BJ (cell line): ENCODE measurements at regions not wholly inside any gene's neighbourhood (a gene's known extent, or its start where the extent isn't known, plus 50 kb on each side); places are given as distances from the start of the nearest gene placed in this dataset.

Experiments
- CTCF ChIA-PET: fragments of 350-600 bp; formaldehyde crosslinking; extraction: SDS; loops from one replicate; lab custom pipeline; 2021; ENCODE audit warnings: antibody characterized with exemption, inconsistent platforms; lab: Yijun Ruan, JAX
- POLR2A ChIA-PET: fragments of 300-600 bp; sonication (Branson Sonifier 250); formaldehyde crosslinking; extraction: SDS; loops from one replicate; lab custom pipeline; 2021; ENCODE audit warnings: antibody characterized with exemption; lab: Charles Lee
- DNase-seq: peaks from one replicate; pipeline ENCODE4 v3.0.0-alpha.2; 2011; ENCODE audit warnings: low read depth
- H3K27me3 ChIP-seq: 2 replicates; pipeline ENCODE4 v1.6.0; 2011; ENCODE audit warnings: low read length; ENCODE audit not compliant: control insufficient read depth, insufficient read depth
- H3K36me3 ChIP-seq: 2 replicates; pipeline ENCODE4 v1.5.1; 2011; ENCODE audit warnings: low read length; ENCODE audit not compliant: control insufficient read depth, insufficient read depth
- H3K4me3 ChIP-seq: 2 replicates; pipeline ENCODE4 v1.5.1; 2011; ENCODE audit warnings: low read depth, mild to moderate bottlenecking, control low read depth, low read length
- CTCF ChIP-seq: IDR thresholded peaks from 2 replicates; pipeline ENCODE4 v1.5.1; 2011; ENCODE audit warnings: low read depth, mild to moderate bottlenecking, control low read depth, inconsistent platforms, low read length, moderate library complexity; ENCODE audit not compliant: insufficient read depth

GRCh38 chr2:164090533-164090932, 354.7 kb upstream of the FIGN start:
- Histone ChIP-seq H3K36me3 (no peaks in the 10 kb centered on the region), H3K27me3 (no peaks in the 10 kb centered on the region), H3K4me3 (no peak overlapping the region)
- no peak for TF ChIP-seq CTCF
- no peak for DNase-seq
- CTCF ChIA-PET, result no interaction called here
- POLR2A ChIA-PET, result no interaction called here

- DNase-seq, result no peak
- CTCF ChIA-PET, result no interaction called here
Observed at GRCh38 chr2:164084066-164084465, 348.3 kb upstream of the FIGN start.

GRCh38 chr2:164080486-164080885, 344.7 kb upstream of the FIGN start:
- TF ChIP-seq CTCF, result no peak
- H3K27me3 ChIP-seq, result no peaks in the 10 kb centered on the region
- ChIA-PET POLR2A (no interaction called here), CTCF (interaction anchor here (1.5 kb wide), 1 partner anchor 735 kb away, joined by 6 read pairs; no protein-coding TSS in a partner anchor)
- no peaks in the 10 kb centered on the region for H3K36me3 ChIP-seq
- DNase-seq, result no peak
- H3K4me3 ChIP-seq, result no peak overlapping the region

More at GRCh38 chr2:164084066-164084465, 348.3 kb upstream of the FIGN start:
- Histone ChIP-seq H3K4me3 (no peak overlapping the region), H3K36me3 (no peaks in the 10 kb centered on the region), H3K27me3 (no peaks in the 10 kb centered on the region)
- POLR2A ChIA-PET, result no interaction called here
- no peak for TF ChIP-seq CTCF

DNA sequence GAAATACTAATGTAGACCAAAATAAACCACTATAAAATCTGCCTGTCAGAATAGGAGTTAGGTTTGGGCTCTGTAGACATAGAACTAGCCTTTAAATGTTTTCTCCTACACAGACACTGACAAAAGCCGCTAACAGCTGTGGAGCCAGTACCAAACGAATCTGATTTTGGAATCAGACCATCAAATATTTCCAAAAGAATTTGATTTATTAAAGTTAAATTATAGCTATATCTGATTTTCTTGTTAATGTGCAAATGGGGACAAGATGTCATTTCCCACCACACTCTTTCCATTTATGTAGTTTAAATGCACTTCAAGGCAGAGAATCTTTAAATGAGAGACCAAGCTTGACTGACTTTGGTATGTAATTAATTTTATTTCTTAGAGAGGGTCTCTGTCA, 343.4 kb upstream of the FIGN start:
- no peaks in the 10 kb centered on the region for H3K27me3 ChIP-seq
- no peaks in the 10 kb centered on the region for H3K36me3 ChIP-seq
- ChIA-PET POLR2A (no interaction called here), CTCF (interaction anchor here (0.6 to 1.5 kb wide), 3 partner anchors 10 to 734 kb away, joined by 3 to 6 read pairs (median 3); no protein-coding TSS in a partner anchor)
- TF ChIP-seq CTCF, result no peak
- DNase-seq, result no peak
- H3K4me3 ChIP-seq, result no peak overlapping the region

- ChIA-PET CTCF (interaction anchor here (0.6 kb wide), 1 partner anchor 35 kb away, joined by 3 read pairs; no protein-coding TSS in a partner anchor), POLR2A (no interaction called here)
- Histone ChIP-seq H3K4me3 (no peak overlapping the region), H3K36me3 (no peaks in the 10 kb centered on the region), H3K27me3 (no peaks in the 10 kb centered on the region)
- no peak for TF ChIP-seq CTCF
- DNase-seq, result no peak
Observed at GRCh38 chr2:164078421-164078820, 342.6 kb upstream of the FIGN start.
